Mammary epithelial cell (primary cell): ENCODE measurements at regions not wholly inside any gene's neighbourhood (a gene's known extent, or its start where the extent isn't known, plus 50 kb on each side); places are given as distances from the start of the nearest gene placed in this dataset.

Experiments used
- CTCF ChIP-seq, 2 donors: IDR thresholded peaks in 1 of 2; conservative IDR thresholded peaks in 1 of 2; 2 replicates each; pipeline ENCODE4 v1.5.1; 2011 to 2012; ENCODE audit warnings: inconsistent platforms in 2 of 2, low read length in 2 of 2, mild to moderate bottlenecking in 2 of 2, control low read depth in 1 of 2, low read depth in 1 of 2; ENCODE audit not compliant: insufficient read depth in 1 of 2; ENCODE audit errors: extremely low read depth in 1 of 2
- EZH2 ChIP-seq: IDR thresholded peaks from 2 replicates; pipeline ENCODE4 v1.6.1; 2012; ENCODE audit warnings: low read length, inconsistent platforms, borderline replicate concordance

GRCh38 chr13:47869776-47870175 lies 131.3 kb downstream of the SUCLA2 start:
- TF ChIP-seq EZH2: no peak
- TF ChIP-seq CTCF (conservative IDR thresholded peaks at IDR 0.05 in 1 of 2, IDR thresholded peaks at IDR 0.05 in 1 of 2; ENCODE audit: extremely low read depth in 1 of 2, insufficient read depth in 1 of 2, low read depth in 1 of 2, low read length in 2 of 2): no peak
